ENCODE measurements at regions not wholly inside any gene's neighbourhood (a gene's known extent, or its start where the extent isn't known, plus 50 kb on each side); places are given as distances from the start of the nearest gene placed in this dataset.
"Not testable (repeated sequence)": the region's sequence is repeated elsewhere in the genome, so short reads cannot be mapped to it uniquely, and the experiment has no call there.

- no peak for DNase-seq
Measured at GRCh38 chr20:7723284-7723683, 217.0 kb downstream of the HAO1 start.

GRCh38 chr20:7728338-7728737 is 211.9 kb downstream of the HAO1 start:
- DNase-seq = no peak

GRCh38 chr20:7734216-7734615 is 206.0 kb downstream of the HAO1 start:
- DNase-seq = no peak

GRCh38 chr20:7736336-7736735 is 203.9 kb downstream of the HAO1 start:
- no peak for DNase-seq

- DNase-seq = no peak
Measured at GRCh38 chr20:7741866-7742265, 198.4 kb downstream of the HAO1 start.

- DNase-seq = peak in 1 of 2 experiments; percentile 44
Measured at GRCh38 chr20:7742479-7742878, 197.8 kb downstream of the HAO1 start.

GRCh38 chr20:7744411-7744810 is 195.8 kb downstream of the HAO1 start:
- DNase-seq = no peak

GRCh38 chr20:7748624-7749023 is 191.6 kb downstream of the HAO1 start:
- no peak for DNase-seq

- DNase-seq = no peak
Measured at GRCh38 chr20:7754102-7754501, 186.2 kb downstream of the HAO1 start.

- no peak for DNase-seq
Measured at GRCh38 chr20:7758406-7758805, 181.9 kb downstream of the HAO1 start.

GRCh38 chr20:7760247-7761031 is 179.8 kb downstream of the HAO1 start:
- DNase-seq = no peak

GRCh38 chr20:7765221-7765620 is 175.0 kb downstream of the HAO1 start:
- no peak for DNase-seq

GRCh38 chr20:7770046-7770445 is 170.2 kb downstream of the HAO1 start:
- no peak for DNase-seq

- DNase-seq = no peak
Measured at GRCh38 chr20:7770578-7770977, 169.7 kb downstream of the HAO1 start.

GRCh38 chr20:7772371-7772770 is 167.9 kb downstream of the HAO1 start:
- peak; percentile 59 to 91 for DNase-seq

GRCh38 chr20:7773511-7773910 is 166.7 kb downstream of the HAO1 start:
- no peak for DNase-seq

GRCh38 chr20:7775072-7775471 is 165.2 kb downstream of the HAO1 start:
- peak in 1 of 2 experiments; percentile 65 for DNase-seq

GRCh38 chr20:7776148-7776547 is 164.1 kb downstream of the HAO1 start:
- DNase-seq = no peak

GRCh38 chr20:7790189-7790588 is 150.1 kb downstream of the HAO1 start:
- DNase-seq = peak in 1 of 2 experiments; percentile 29

- DNase-seq = no peak
Measured at GRCh38 chr20:7792150-7792869, 147.9 kb downstream of the HAO1 start.

- no peak for DNase-seq
Measured at GRCh38 chr20:7798176-7798575, 142.1 kb downstream of the HAO1 start.

- no peak for DNase-seq
Measured at GRCh38 chr20:7799862-7800261, 140.4 kb downstream of the HAO1 start.

- DNase-seq = not testable (repeated sequence)
Measured at GRCh38 chr20:7803411-7804151, 136.7 kb downstream of the HAO1 start.

- DNase-seq = no peak
Measured at GRCh38 chr20:7806831-7807230, 133.4 kb downstream of the HAO1 start.
